ENCODE measurements at regions not wholly inside any gene's neighbourhood (a gene's known extent, or its start where the extent isn't known, plus 50 kb on each side); places are given as distances from the start of the nearest gene placed in this dataset.

- no peak overlapping the region for H3K9ac ChIP-seq (ENCODE audit: low read length)
- H3K4me1 ChIP-seq (ENCODE audit: control insufficient read depth, insufficient read depth, low read length): peaks cover 31% of the 10 kb centered on the region
- no peaks in the 10 kb centered on the region for H3K27me3 ChIP-seq (ENCODE audit: control insufficient read depth, insufficient read depth, low read length)
- no peak overlapping the region for H3K4me3 ChIP-seq (ENCODE audit: low read depth, low read length)
- no peaks in the 10 kb centered on the region for H3K36me3 ChIP-seq (ENCODE audit: control insufficient read depth, insufficient read depth, low read length)
- peaks cover 3% of the 10 kb centered on the region; the same call in 1 of the 2 replicates for H3K9me3 ChIP-seq (ENCODE audit: control insufficient read depth, insufficient read depth, low read depth, low read length)
- H3K27ac ChIP-seq (ENCODE audit: low read depth, low read length): no peak overlapping the region
These were observed 118.8 kb upstream of the AFF2 start for GRCh38 chrX:148381603-148382002.

GRCh38 chrX:148382983-148383382 lies 117.4 kb upstream of the AFF2 start:
- no peak overlapping the region for H3K4me3 ChIP-seq (ENCODE audit: low read depth, low read length)
- peaks cover 3% of the 10 kb centered on the region; the same call in 1 of the 2 replicates for H3K9me3 ChIP-seq (ENCODE audit: control insufficient read depth, insufficient read depth, low read depth, low read length)
- no peaks in the 10 kb centered on the region for H3K36me3 ChIP-seq (ENCODE audit: control insufficient read depth, insufficient read depth, low read length)
- H3K4me1 ChIP-seq (ENCODE audit: control insufficient read depth, insufficient read depth, low read length): peaks cover 31% of the 10 kb centered on the region
- no peak overlapping the region for H3K27ac ChIP-seq (ENCODE audit: low read depth, low read length)
- H3K9ac ChIP-seq (ENCODE audit: low read length): no peak overlapping the region
- no peaks in the 10 kb centered on the region for H3K27me3 ChIP-seq (ENCODE audit: control insufficient read depth, insufficient read depth, low read length)

GRCh38 chrX:148385471-148385870 lies 114.9 kb upstream of the AFF2 start:
- no peak overlapping the region for H3K27ac ChIP-seq (ENCODE audit: low read depth, low read length)
- H3K4me1 ChIP-seq (ENCODE audit: control insufficient read depth, insufficient read depth, low read length): peaks cover 27% of the 10 kb centered on the region
- no peaks in the 10 kb centered on the region for H3K36me3 ChIP-seq (ENCODE audit: control insufficient read depth, insufficient read depth, low read length)
- no peaks in the 10 kb centered on the region for H3K27me3 ChIP-seq (ENCODE audit: control insufficient read depth, insufficient read depth, low read length)
- no peak overlapping the region for H3K4me3 ChIP-seq (ENCODE audit: low read depth, low read length)
- H3K9me3 ChIP-seq (ENCODE audit: control insufficient read depth, insufficient read depth, low read depth, low read length): no peaks in the 10 kb centered on the region
- H3K9ac ChIP-seq (ENCODE audit: low read length): no peak overlapping the region

- H3K9ac ChIP-seq (ENCODE audit: low read length): no peak overlapping the region
- H3K36me3 ChIP-seq (ENCODE audit: control insufficient read depth, insufficient read depth, low read length): no peaks in the 10 kb centered on the region
- no peak overlapping the region for H3K27ac ChIP-seq (ENCODE audit: low read depth, low read length)
- H3K4me3 ChIP-seq (ENCODE audit: low read depth, low read length): no peak overlapping the region
- no peaks in the 10 kb centered on the region for H3K4me1 ChIP-seq (ENCODE audit: control insufficient read depth, insufficient read depth, low read length)
- no peaks in the 10 kb centered on the region for H3K9me3 ChIP-seq (ENCODE audit: control insufficient read depth, insufficient read depth, low read depth, low read length)
- no peaks in the 10 kb centered on the region for H3K27me3 ChIP-seq (ENCODE audit: control insufficient read depth, insufficient read depth, low read length)
These were observed 110.8 kb upstream of the AFF2 start for GRCh38 chrX:148389629-148390028.

GRCh38 chrX:148412006-148412405 lies 88.4 kb upstream of the AFF2 start:
- Histone ChIP-seq H3K36me3 (ENCODE audit: control insufficient read depth, insufficient read depth, low read length) (no peaks in the 10 kb centered on the region), H3K4me3 (ENCODE audit: low read depth, low read length) (no peak overlapping the region), H3K9me3 (ENCODE audit: control insufficient read depth, insufficient read depth, low read depth, low read length) (no peaks in the 10 kb centered on the region), H3K4me1 (ENCODE audit: control insufficient read depth, insufficient read depth, low read length) (peaks cover 25% of the 10 kb centered on the region), H3K9ac (ENCODE audit: low read length) (no peak overlapping the region), H3K27ac (ENCODE audit: low read depth, low read length) (no peak overlapping the region), H3K27me3 (ENCODE audit: control insufficient read depth, insufficient read depth, low read length) (no peaks in the 10 kb centered on the region; the same call in 1 of the 2 replicates)

GRCh38 chrX:148416142-148416541 lies 84.3 kb upstream of the AFF2 start:
- H3K4me1 ChIP-seq (ENCODE audit: control insufficient read depth, insufficient read depth, low read length): peaks cover 24% of the 10 kb centered on the region
- H3K4me3 ChIP-seq (ENCODE audit: low read depth, low read length): no peak overlapping the region
- peaks cover 2% of the 10 kb centered on the region; the same call in 1 of the 2 replicates for H3K27me3 ChIP-seq (ENCODE audit: control insufficient read depth, insufficient read depth, low read length)
- H3K9me3 ChIP-seq (ENCODE audit: control insufficient read depth, insufficient read depth, low read depth, low read length): no peaks in the 10 kb centered on the region; the same call in 1 of the 2 replicates
- no peaks in the 10 kb centered on the region for H3K36me3 ChIP-seq (ENCODE audit: control insufficient read depth, insufficient read depth, low read length)
- H3K9ac ChIP-seq (ENCODE audit: low read length): no peak overlapping the region
- no peak overlapping the region for H3K27ac ChIP-seq (ENCODE audit: low read depth, low read length)

GRCh38 chrX:148416931-148417330 lies 83.5 kb upstream of the AFF2 start:
- no peaks in the 10 kb centered on the region; the same call in 1 of the 2 replicates for H3K9me3 ChIP-seq (ENCODE audit: control insufficient read depth, insufficient read depth, low read depth, low read length)
- H3K27me3 ChIP-seq (ENCODE audit: control insufficient read depth, insufficient read depth, low read length): peaks cover 2% of the 10 kb centered on the region; the same call in 1 of the 2 replicates
- H3K4me3 ChIP-seq (ENCODE audit: low read depth, low read length): no peak overlapping the region

GRCh38 chrX:148417934-148418333 lies 82.5 kb upstream of the AFF2 start:
- H3K9me3 ChIP-seq (ENCODE audit: control insufficient read depth, insufficient read depth, low read depth, low read length): no peaks in the 10 kb centered on the region; the same call in 1 of the 2 replicates
- no peak overlapping the region for H3K9ac ChIP-seq (ENCODE audit: low read length)
- peaks cover 6% of the 10 kb centered on the region; the same call in 1 of the 2 replicates for H3K4me1 ChIP-seq (ENCODE audit: control insufficient read depth, insufficient read depth, low read length)
- H3K27ac ChIP-seq (ENCODE audit: low read depth, low read length): no peak overlapping the region
- H3K4me3 ChIP-seq (ENCODE audit: low read depth, low read length): no peak overlapping the region
- H3K36me3 ChIP-seq (ENCODE audit: control insufficient read depth, insufficient read depth, low read length): no peaks in the 10 kb centered on the region
- peaks cover 2% of the 10 kb centered on the region; the same call in 1 of the 2 replicates for H3K27me3 ChIP-seq (ENCODE audit: control insufficient read depth, insufficient read depth, low read length)

More at GRCh38 chrX:148416931-148417330, 83.5 kb upstream of the AFF2 start:
- Histone ChIP-seq H3K36me3 (ENCODE audit: control insufficient read depth, insufficient read depth, low read length) (no peaks in the 10 kb centered on the region), H3K4me1 (ENCODE audit: control insufficient read depth, insufficient read depth, low read length) (peaks cover 16% of the 10 kb centered on the region), H3K9ac (ENCODE audit: low read length) (no peak overlapping the region), H3K27ac (ENCODE audit: low read depth, low read length) (no peak overlapping the region)

- no peaks in the 10 kb centered on the region for H3K36me3 ChIP-seq (ENCODE audit: control insufficient read depth, insufficient read depth, low read length)
- peaks cover 20% of the 10 kb centered on the region for H3K4me1 ChIP-seq (ENCODE audit: control insufficient read depth, insufficient read depth, low read length)
- H3K27ac ChIP-seq (ENCODE audit: low read depth, low read length): no peak overlapping the region
- H3K9ac ChIP-seq (ENCODE audit: low read length): no peak overlapping the region
- peaks cover 5% of the 10 kb centered on the region; the same call in 1 of the 2 replicates for H3K27me3 ChIP-seq (ENCODE audit: control insufficient read depth, insufficient read depth, low read length)
- H3K9me3 ChIP-seq (ENCODE audit: control insufficient read depth, insufficient read depth, low read depth, low read length): no peaks in the 10 kb centered on the region; the same call in 1 of the 2 replicates
- no peak overlapping the region for H3K4me3 ChIP-seq (ENCODE audit: low read depth, low read length)
These were observed 77.9 kb upstream of the AFF2 start for GRCh38 chrX:148422526-148422925.

- no peaks in the 10 kb centered on the region; the same call in 1 of the 2 replicates for H3K9me3 ChIP-seq (ENCODE audit: control insufficient read depth, insufficient read depth, low read depth, low read length)
- no peak overlapping the region for H3K4me3 ChIP-seq (ENCODE audit: low read depth, low read length)
- peaks cover 25% of the 10 kb centered on the region for H3K4me1 ChIP-seq (ENCODE audit: control insufficient read depth, insufficient read depth, low read length)
- H3K36me3 ChIP-seq (ENCODE audit: control insufficient read depth, insufficient read depth, low read length): no peaks in the 10 kb centered on the region
- no peak overlapping the region for H3K9ac ChIP-seq (ENCODE audit: low read length)
- H3K27me3 ChIP-seq (ENCODE audit: control insufficient read depth, insufficient read depth, low read length): peaks cover 8% of the 10 kb centered on the region
- H3K27ac ChIP-seq (ENCODE audit: low read depth, low read length): no peak overlapping the region
These were observed 75.8 kb upstream of the AFF2 start for GRCh38 chrX:148424570-148424969.

GRCh38 chrX:148426467-148426866 lies 74.0 kb upstream of the AFF2 start:
- Histone ChIP-seq H3K9me3 (ENCODE audit: control insufficient read depth, insufficient read depth, low read depth, low read length) (no peaks in the 10 kb centered on the region), H3K36me3 (ENCODE audit: control insufficient read depth, insufficient read depth, low read length) (no peaks in the 10 kb centered on the region), H3K9ac (ENCODE audit: low read length) (peak overlapping the region; percentile 26), H3K4me3 (ENCODE audit: low read depth, low read length) (0 out of 2 replicates have a peak overlapping the region, but pooled peaks have one; percentile 2), H3K27me3 (ENCODE audit: control insufficient read depth, insufficient read depth, low read length) (peaks cover 9% of the 10 kb centered on the region), H3K27ac (ENCODE audit: low read depth, low read length) (peak overlapping the region; percentile 60; the same call in 1 of the 2 replicates), H3K4me1 (ENCODE audit: control insufficient read depth, insufficient read depth, low read length) (peaks cover 26% of the 10 kb centered on the region)

Data from HUES6 (cell line).